ENCODE measurements at regions not wholly inside any gene's neighbourhood (a gene's known extent, or its start where the extent isn't known, plus 50 kb on each side); places are given as distances from the start of the nearest gene placed in this dataset.

- no peak for DNase-seq
These were observed 100.1 kb downstream of the PDCL3 start for GRCh38 chr2:100662866-100663265.

GRCh38 chr2:100664021-100664755 lies 101.4 kb downstream of the PDCL3 start:
- DNase-seq, result no peak

- DNase-seq, result no peak
These were observed 101.9 kb downstream of the PDCL3 start for GRCh38 chr2:100664756-100665101.

- DNase-seq, result no peak
These were observed 104.2 kb downstream of the PDCL3 start for GRCh38 chr2:100666996-100667395.

- DNase-seq, result no peak
These were observed 105.0 kb downstream of the PDCL3 start for GRCh38 chr2:100667801-100668200.

GRCh38 chr2:100670232-100670631 lies 107.4 kb downstream of the PDCL3 start:
- no peak for DNase-seq

- DNase-seq, result no peak
These were observed 110.3 kb downstream of the PDCL3 start for GRCh38 chr2:100673115-100673514.

- no peak for DNase-seq
These were observed 111.1 kb downstream of the PDCL3 start for GRCh38 chr2:100673691-100674485.

GRCh38 chr2:100674666-100675065 lies 111.9 kb downstream of the PDCL3 start:
- DNase-seq, result no peak

GRCh38 chr2:100675373-100675772 lies 112.6 kb downstream of the PDCL3 start:
- DNase-seq, result no peak

- no peak for DNase-seq
These were observed 113.1 kb downstream of the PDCL3 start for GRCh38 chr2:100675855-100676254.

GRCh38 chr2:100676346-100676745 lies 113.6 kb downstream of the PDCL3 start:
- no peak for DNase-seq

- DNase-seq, result no peak
These were observed 114.9 kb downstream of the PDCL3 start for GRCh38 chr2:100677611-100678185.

- no peak for DNase-seq
These were observed 116.4 kb downstream of the PDCL3 start for GRCh38 chr2:100679211-100679610.

- DNase-seq, result no peak
These were observed 119.7 kb downstream of the PDCL3 start for GRCh38 chr2:100682536-100682935.

- no peak for DNase-seq
These were observed 120.4 kb downstream of the PDCL3 start for GRCh38 chr2:100683231-100683630.

- no peak for DNase-seq
These were observed 128.1 kb upstream of the NPAS2 start for GRCh38 chr2:100691846-100692245.

- no peak for DNase-seq
These were observed 127.6 kb upstream of the NPAS2 start for GRCh38 chr2:100692381-100692780.

- no peak for DNase-seq
These were observed 127.0 kb upstream of the NPAS2 start for GRCh38 chr2:100692906-100693305.

- no peak for DNase-seq
These were observed 120.8 kb upstream of the NPAS2 start for GRCh38 chr2:100699131-100699530.

GRCh38 chr2:100702438-100703109 lies 117.4 kb upstream of the NPAS2 start:
- no peak for DNase-seq

- no peak for DNase-seq
These were observed 116.7 kb upstream of the NPAS2 start for GRCh38 chr2:100703213-100703612.

GRCh38 chr2:100703739-100704138 lies 116.2 kb upstream of the NPAS2 start:
- DNase-seq, result no peak

GRCh38 chr2:100704156-100704555 lies 115.8 kb upstream of the NPAS2 start:
- no peak for DNase-seq
